Right lobe of liver (tissue), 6 donors: ENCODE measurements at regions not wholly inside any gene's neighbourhood (a gene's known extent, or its start where the extent isn't known, plus 50 kb on each side); places are given as distances from the start of the nearest gene placed in this dataset.

Source experiments
- ATAC-seq, 4 donors: fragments of 200-7000 bp; cut with Tn5 transposase; one replicate each; pipeline ENCODE4 v1.9.1; 2020; ENCODE audit warnings: mild to moderate bottlenecking in 4 of 4, moderate library complexity in 4 of 4
- DNase-seq, 3 donors: peaks; one replicate each; pipeline ENCODE4 v3.0.0-alpha.2; 2020
- H3K27ac ChIP-seq, 3 donors: fragments of 200-600 bp; one replicate each; pipeline ENCODE4 v1.8.0; 2022
- H3K27me3 ChIP-seq, 2 donors: fragments of 200-600 bp; one replicate each; pipeline ENCODE4 v1.8.0; 2022
- H3K36me3 ChIP-seq, 4 donors: fragments of 200-600 bp; sonication (generic) in 1 of 4; one replicate each; pipeline versions ENCODE4 v1.5.1 to v1.8.0; 2017 to 2022; ENCODE audit warnings: control low read depth in 1 of 4
- H3K4me1 ChIP-seq, 4 donors: fragments of 200-600 bp; sonication (generic) in 1 of 4; one replicate each; pipeline versions ENCODE4 v1.5.1 to v1.8.0; 2017 to 2022; ENCODE audit warnings: control low read depth in 1 of 4
- H3K4me3 ChIP-seq, 3 donors: fragments of 200-600 bp; one replicate each; pipeline ENCODE4 v1.8.0; 2022
- H3K9me3 ChIP-seq, 4 donors: fragments of 200-600 bp; sonication (generic) in 1 of 4; one replicate each; pipeline versions ENCODE4 v1.5.1 to v1.8.0; 2017 to 2022; ENCODE audit warnings: control low read depth in 1 of 4
- CTCF ChIP-seq, 4 donors: fragments of 200-600 bp in 3 of 4; fragments of 450-650 bp in 1 of 4; IDR thresholded peaks; one replicate each; pipeline versions ENCODE4 v1.5.1 to v1.8.0; 2016 to 2022; ENCODE audit warnings: antibody characterized with exemption in 4 of 4, mild to moderate bottlenecking in 2 of 4
- POLR2A ChIP-seq: fragments of 450-650 bp; IDR thresholded peaks from one replicate; pipeline ENCODE4 v1.6.1; 2017; ENCODE audit warnings: antibody characterized with exemption, mild to moderate bottlenecking
- WGBS: methylation state at CpG from one replicate; pipeline ENCODE4 v1.1.6; 2018; ENCODE audit warnings: low coverage, low lambda C conversion rate; ENCODE audit not compliant: insufficient coverage; ENCODE audit errors: missing lambda C conversion rate; 5-methylcytosine and 5-hydroxymethylcytosine counted together
- intact Hi-C, 2 donors: fragments of 100-400 bp; cut with DNase I; formaldehyde crosslinking; loops; one replicate each; pipeline versions ENCODE4 v1.11.2 to v1.14.1; 2022
- donor health status: DM: no; HTN: yes; CAD: no.
- donor health status: DM: no; HTN: no; CAD: no.
- donor health status: DM: no; HTN: no; CAD: no.
- donor health status: DM: no; HTN: yes; CAD: no.
- donor health status: DM: no; HTN: yes; CAD: no.

- Histone ChIP-seq H3K36me3 (no peaks in the 10 kb centered on the region), H3K9me3 (no peaks in the 10 kb centered on the region), H3K27ac (no peak overlapping the region), H3K27me3 (no peaks in the 10 kb centered on the region), H3K4me1 (no peaks in the 10 kb centered on the region), H3K4me3 (no peak overlapping the region)
- ATAC-seq (no peak), DNase-seq (no peak)
- TF ChIP-seq CTCF (IDR thresholded peaks at IDR 0.05) (no peak), POLR2A (no peak)
- WGBS: 62% methylated on average over 2 of the region's 2 CpGs
- intact Hi-C loops: no loop called here
Observed at GRCh38 chr3:103947062-103947461, 1419.6 kb upstream of the ALCAM start.

- intact Hi-C loops: no loop called here
- H3K9me3 ChIP-seq: no peaks in the 10 kb centered on the region
- H3K27me3 ChIP-seq: no peaks in the 10 kb centered on the region
- no peaks in the 10 kb centered on the region for H3K36me3 ChIP-seq
- H3K27ac ChIP-seq: no peak overlapping the region
- 41% methylated on average over 1 of the region's 1 CpG for WGBS
- H3K4me3 ChIP-seq: no peak overlapping the region
- TF ChIP-seq CTCF (IDR thresholded peaks at IDR 0.05): no peak
- no peak for TF ChIP-seq POLR2A
- ATAC-seq (no peak), DNase-seq (no peak)
- no peaks in the 10 kb centered on the region for H3K4me1 ChIP-seq
Observed at GRCh38 chr3:103949693-103950092, 1417.0 kb upstream of the ALCAM start.

DNA sequence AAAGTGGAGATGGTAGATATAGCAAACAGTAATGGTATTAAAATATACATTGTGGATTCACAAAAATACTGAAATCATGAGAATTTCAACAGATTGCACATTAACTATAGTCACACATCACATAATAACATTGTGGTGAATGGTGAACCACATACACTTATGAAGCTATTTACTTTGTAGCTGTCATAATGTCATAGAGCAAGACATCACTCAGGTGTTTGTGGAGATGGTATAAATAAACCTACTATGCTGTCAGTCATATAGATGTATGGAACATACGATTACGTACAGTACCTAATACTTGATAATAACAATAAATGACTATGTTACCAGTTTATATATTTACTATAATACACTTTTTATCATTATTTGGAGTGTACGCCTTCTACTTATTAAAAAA is 1416.0 kb upstream of the ALCAM start:
- WGBS: 78% methylated on average over 3 of the region's 3 CpGs

DNA sequence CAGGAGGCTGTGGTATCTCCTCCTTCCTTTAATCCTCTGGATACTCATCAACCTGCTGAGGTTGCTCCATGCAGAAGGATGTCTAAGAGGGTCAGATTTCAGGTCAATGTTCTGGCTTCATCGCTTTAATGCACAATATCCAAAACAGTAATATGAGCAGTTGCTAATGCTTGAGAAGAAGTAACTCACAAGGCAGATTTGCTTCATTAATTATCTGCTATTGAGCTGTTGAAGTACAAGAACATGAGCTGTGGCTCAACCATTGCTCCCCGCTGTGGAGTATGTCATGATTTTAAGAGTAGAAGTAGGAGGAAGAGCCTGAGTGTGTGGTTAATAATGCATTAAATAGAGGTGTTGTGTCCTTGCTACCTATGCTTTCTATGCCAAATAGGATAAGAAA is 1412.9 kb upstream of the ALCAM start:
- DNase-seq (no peak), ATAC-seq (no peak)
- H3K36me3 ChIP-seq: no peaks in the 10 kb centered on the region
- TF ChIP-seq CTCF (IDR thresholded peaks at IDR 0.05): no peak
- TF ChIP-seq POLR2A: no peak
- no peaks in the 10 kb centered on the region for H3K9me3 ChIP-seq
- no peaks in the 10 kb centered on the region for H3K4me1 ChIP-seq
- no peak overlapping the region for H3K4me3 ChIP-seq
- H3K27me3 ChIP-seq: no peaks in the 10 kb centered on the region
- WGBS: 86% methylated on average over 2 of the region's 2 CpGs
- H3K27ac ChIP-seq: no peak overlapping the region
- intact Hi-C loops: no loop called here

More for the DNA sequence above, 1416.0 kb upstream of the ALCAM start:
- Histone ChIP-seq H3K4me3 (no peak overlapping the region), H3K27ac (no peak overlapping the region), H3K27me3 (no peaks in the 10 kb centered on the region), H3K36me3 (no peaks in the 10 kb centered on the region), H3K9me3 (no peaks in the 10 kb centered on the region), H3K4me1 (no peaks in the 10 kb centered on the region)
- intact Hi-C loops: no loop called here
- ATAC-seq (no peak), DNase-seq (no peak)
- TF ChIP-seq CTCF (IDR thresholded peaks at IDR 0.05) (no peak), POLR2A (no peak)

- no peaks in the 10 kb centered on the region for H3K36me3 ChIP-seq
- intact Hi-C loops: no loop called here
- ATAC-seq: peak in 2 of 4 donors; percentile 33 to 40
- no peaks in the 10 kb centered on the region for H3K9me3 ChIP-seq
- H3K4me3 ChIP-seq: no peak overlapping the region
- TF ChIP-seq POLR2A: no peak
- no peak for TF ChIP-seq CTCF (IDR thresholded peaks at IDR 0.05)
- no peaks in the 10 kb centered on the region for H3K27me3 ChIP-seq
- no peak overlapping the region for H3K27ac ChIP-seq
- H3K4me1 ChIP-seq: peaks cover 0 to 11% (median 0%) of the 10 kb centered on the region in 4 donors
- DNase-seq: no peak
Observed at GRCh38 chr3:103960819-103961218, 1405.9 kb upstream of the ALCAM start.
